A549 (cell line): ENCODE measurements at regions not wholly inside any gene's neighbourhood (a gene's known extent, or its start where the extent isn't known, plus 50 kb on each side); places are given as distances from the start of the nearest gene placed in this dataset.

Experiments
- ATAC-seq, 2 experiments: fragments of 200-7000 bp in 1 of 2; fragments of >200 bp in 1 of 2; cut with Nextera tagmentation in 1 of 2; cut with Tn5 transposase in 1 of 2; 3 replicates each; pipeline versions ENCODE4 v1.8.0 to v1.9.1; 2018 to 2020; ENCODE audit warnings: mild to moderate bottlenecking in 1 of 2, moderate library complexity in 1 of 2
- CTCF ChIA-PET: fragments of 300-600 bp; sonication (Branson Sonifier 250); formaldehyde crosslinking; extraction: SDS; loops from one replicate; lab custom pipeline; 2021; ENCODE audit warnings: antibody characterized with exemption, inconsistent platforms; lab: Yijun Ruan, JAX
- POLR2A ChIA-PET: fragments of 350-600 bp; formaldehyde crosslinking; extraction: SDS; loops from one replicate; lab custom pipeline; 2021; ENCODE audit warnings: antibody characterized with exemption, inconsistent platforms; lab: Yijun Ruan, JAX
- DNase-seq, 2 experiments: peaks; one replicate each; pipeline versions ENCODE4 v3.0.0 to v3.0.0-alpha.2; 2011 to 2016; ENCODE audit warnings: low read depth in 1 of 2, low spot score in 1 of 2
- FAIRE-seq: peaks from 2 replicates; lab custom pipeline; 2011; peaks lifted over from hg19 to GRCh38; lab: Jason Lieb, UNC
- H3K27ac ChIP-seq, 2 experiments: fragments of >200 bp; sonication (Bioruptor Twin); formaldehyde crosslinking; 3 replicates each; pipeline ENCODE4 v1.5.1; 2016 to 2017
- H3K4me1 ChIP-seq: fragments of >200 bp; sonication (Bioruptor Twin); formaldehyde crosslinking; 3 replicates; pipeline ENCODE4 v1.6.1; 2016
- H3K4me2 ChIP-seq: fragments of >200 bp; sonication (Bioruptor Twin); formaldehyde crosslinking; 3 replicates; pipeline ENCODE4 v1.6.1; 2016
- H3K4me3 ChIP-seq: fragments of >200 bp; sonication (Bioruptor Twin); formaldehyde crosslinking; 3 replicates; pipeline ENCODE4 v1.5.1; 2016
- H3K9me3 ChIP-seq: fragments of >200 bp; sonication (Bioruptor Twin); formaldehyde crosslinking; 3 replicates; pipeline ENCODE4 v1.6.1; 2016
- BCL3 ChIP-seq: fragments of >200 bp; sonication (Bioruptor Twin); formaldehyde crosslinking; IDR thresholded peaks from 3 replicates; pipeline ENCODE4 v1.6.1; 2016
- CBX2 ChIP-seq: fragments of 200-600 bp; sonication (generic); IDR thresholded peaks from 2 replicates; pipeline ENCODE4 v1.6.1; 2016; ENCODE audit warnings: low read depth, mild to moderate bottlenecking, borderline replicate concordance
- CEBPB ChIP-seq, 2 experiments: fragments of >200 bp in 1 of 2; sonication (Bioruptor Twin) in 1 of 2; formaldehyde crosslinking in 1 of 2; IDR thresholded peaks; 2 replicates each; pipeline ENCODE4 v1.6.1; 2012 to 2016
- CTCF ChIP-seq: fragments of >200 bp; sonication (Bioruptor Twin); formaldehyde crosslinking; IDR thresholded peaks from 3 replicates; pipeline ENCODE4 v1.5.1; 2016
- FOSB ChIP-seq: fragments of 250-450 bp; sonication (Bioruptor Pico); IDR thresholded peaks from 2 replicates; pipeline ENCODE4 v1.5.0; 2020; ENCODE audit warnings: mild to moderate bottlenecking, moderate library complexity
- HES2 ChIP-seq: fragments of >200 bp; sonication (Bioruptor Twin); formaldehyde crosslinking; IDR thresholded peaks from 2 replicates; pipeline ENCODE4 v1.6.1; 2016
- HMGXB4 ChIP-seq: fragments of 250-450 bp; sonication (Bioruptor Pico); IDR thresholded peaks from 2 replicates; pipeline ENCODE4 v1.5.0; 2021; ENCODE audit warnings: mild to moderate bottlenecking, moderate library complexity, borderline replicate concordance
- HOXA7 ChIP-seq: fragments of 250-450 bp; sonication (Bioruptor Pico); IDR thresholded peaks from 2 replicates; pipeline ENCODE4 v1.5.0; 2020; ENCODE audit warnings: mild to moderate bottlenecking, moderate library complexity
- JUN ChIP-seq, 2 experiments: fragments of >200 bp; sonication (Bioruptor Twin); formaldehyde crosslinking; IDR thresholded peaks; 2 replicates in 1 of 2; 3 replicates in 1 of 2; pipeline ENCODE4 v1.6.1; 2016 to 2017
- KDM1A ChIP-seq: fragments of 200-600 bp; sonication (generic); IDR thresholded peaks from 2 replicates; pipeline ENCODE4 v1.6.1; 2016; ENCODE audit warnings: low read depth, mild to moderate bottlenecking
- MAFK ChIP-seq: fragments of 450-650 bp; IDR thresholded peaks from 2 replicates; pipeline ENCODE4 v1.6.1; 2014; ENCODE audit not compliant: partially characterized antibody
- MAX ChIP-seq: IDR thresholded peaks from 2 replicates; pipeline ENCODE4 v1.6.1; 2012
- MAZ ChIP-seq: fragments of 150-350 bp; IDR thresholded peaks from 2 replicates; pipeline ENCODE4 v1.6.1; 2014; ENCODE audit warnings: antibody characterized with exemption, low read depth, low read length, borderline replicate concordance
- NPAS2 ChIP-seq: fragments of 250-450 bp; sonication (Bioruptor Pico); IDR thresholded peaks from 2 replicates; pipeline ENCODE4 v1.8.0; 2022; ENCODE audit warnings: mild to moderate bottlenecking, moderate library complexity, borderline replicate concordance
- PHF8 ChIP-seq: fragments of 200-600 bp; sonication (generic); IDR thresholded peaks from 2 replicates; pipeline ENCODE4 v1.6.1; 2016; ENCODE audit warnings: low read depth, mild to moderate bottlenecking, antibody characterized with exemption, moderate library complexity, borderline replicate concordance
- RAD21 ChIP-seq, 2 experiments: fragments of >200 bp in 1 of 2; sonication (Bioruptor Twin) in 1 of 2; formaldehyde crosslinking in 1 of 2; IDR thresholded peaks in 1 of 2; conservative IDR thresholded peaks in 1 of 2; 2 replicates in 1 of 2; 3 replicates in 1 of 2; pipeline ENCODE4 v1.6.1; 2012 to 2018; ENCODE audit warnings: inconsistent platforms in 1 of 2
- RARB ChIP-seq: fragments of 250-450 bp; sonication (Bioruptor Pico); IDR thresholded peaks from 2 replicates; pipeline ENCODE4 v1.8.0; 2021; ENCODE audit warnings: mild to moderate bottlenecking, moderate library complexity
- RFX5 ChIP-seq: fragments of 450-650 bp; IDR thresholded peaks from 2 replicates; pipeline ENCODE4 v1.7.1; 2014; ENCODE audit warnings: antibody characterized with exemption, mild to moderate bottlenecking, moderate library complexity
- RNF2 ChIP-seq: fragments of 200-600 bp; sonication (generic); IDR thresholded peaks from 2 replicates; pipeline ENCODE4 v1.6.1; 2016; ENCODE audit warnings: low read depth, mild to moderate bottlenecking, antibody characterized with exemption, moderate library complexity, borderline replicate concordance
- SMC3 ChIP-seq: fragments of >200 bp; sonication (Bioruptor Twin); formaldehyde crosslinking; IDR thresholded peaks from 3 replicates; pipeline ENCODE4 v1.6.1; 2018; ENCODE audit warnings: inconsistent platforms
- SREBF2 ChIP-seq: fragments of 450-650 bp; IDR thresholded peaks from 2 replicates; pipeline ENCODE4 v1.6.1; 2014; ENCODE audit warnings: mild to moderate bottlenecking, moderate library complexity
- TP53 ChIP-seq: fragments of 250-450 bp; sonication (Bioruptor Pico); IDR thresholded peaks from 2 replicates; pipeline ENCODE4 v1.5.0; 2021; ENCODE audit warnings: mild to moderate bottlenecking, moderate library complexity
- WGBS: methylation state at CpG from one replicate; pipeline ENCODE4 v1.1.6; 2017; ENCODE audit errors: missing lambda C conversion rate; 5-methylcytosine and 5-hydroxymethylcytosine counted together

- TF ChIP-seq FOSB (CRISPR knock-in tag) (no peak), SREBF2 (no peak)
- WGBS, result 88% methylated on average over 9 of the region's 10 CpGs
- POLR2A ChIA-PET, result no interaction called here
- no peaks in the 10 kb centered on the region for H3K9me3 ChIP-seq
- DNase-seq, result no peak
- H3K4me3 ChIP-seq, result no peak overlapping the region
- peak overlapping the region in 1 of 2 experiments; percentile 81; a peak in 3 of 6 replicates for H3K27ac ChIP-seq
- CTCF ChIA-PET, result interaction anchor here (0.6 to 6.2 kb wide), 26 partner anchors 11 to 421 kb away, joined by 3 to 49 read pairs (median 5); partner anchors contain the start of genes LRRC37A3 and SMURF2
- FAIRE-seq, result no peak
- peaks cover 24% of the 10 kb centered on the region for H3K4me1 ChIP-seq
- no peak overlapping the region; the same call in 2 of the 3 replicates for H3K4me2 ChIP-seq
- peak in 1 of 2 experiments; percentile 2; a peak in 3 of 6 replicates for ATAC-seq
Measured at GRCh38 chr17:64774888-64775540, 112.9 kb upstream of the SMURF2 start.

- FAIRE-seq (peak; percentile 77), DNase-seq (peak; percentile 85 to 95), ATAC-seq (peak; percentile 85 to 92)
- Histone ChIP-seq H3K4me2 (peak overlapping the region; percentile 87), H3K4me1 (peaks cover 24% of the 10 kb centered on the region), H3K9me3 (no peaks in the 10 kb centered on the region), H3K4me3 (peak overlapping the region; percentile 38), H3K27ac (peak overlapping the region; percentile 65 to 81)
- TF ChIP-seq RNF2 (no peak), CTCF (peak; percentile 73), HES2 (no peak), SMC3 (peak; percentile 61), TP53 (CRISPR knock-in tag) (no peak), BCL3 (no peak), RAD21 (conservative IDR thresholded peaks at IDR 0.05 in 1 of 2, IDR thresholded peaks at IDR 0.05 in 1 of 2) (peak; percentile 60 to 79)
- POLR2A ChIA-PET, result interaction anchor here (0.7 to 1.0 kb wide), 2 partner anchors 112 to 268 kb away, joined by 3 to 5 read pairs; partner anchors contain the start of genes CEP95, DDX5 and SMURF2
- CTCF ChIA-PET, result interaction anchor here (0.6 to 6.2 kb wide), 37 partner anchors 11 to 474 kb away, joined by 3 to 49 read pairs (median 4); partner anchors contain the start of genes LRRC37A3 and SMURF2
- WGBS, result 28% methylated on average over 18 of the region's 18 CpGs
Measured at GRCh38 chr17:64773836-64774761, 112.0 kb upstream of the SMURF2 start.

- Histone ChIP-seq H3K4me2 (peak overlapping the region; percentile 87), H3K27ac (peak overlapping the region; percentile 65 to 81; a peak in 4 of 6 replicates), H3K4me3 (peak overlapping the region; percentile 38), H3K4me1 (peaks cover 24% of the 10 kb centered on the region), H3K9me3 (no peaks in the 10 kb centered on the region)
- ChIA-PET CTCF (interaction anchor here (0.6 to 6.2 kb wide), 14 partner anchors 9 to 378 kb away, joined by 3 to 49 read pairs (median 6); no protein-coding TSS in a partner anchor), POLR2A (no interaction called here)
- DNase-seq (no peak), FAIRE-seq (no peak), ATAC-seq (no peak)
- WGBS, result 85% methylated on average over 6 of the region's 6 CpGs
- TF ChIP-seq NPAS2 (CRISPR knock-in tag), result no peak
- no peak for TF ChIP-seq JUN (IDR thresholded peaks at IDR 0.05)
- no peak for TF ChIP-seq HMGXB4
- no peak for TF ChIP-seq KDM1A
- TF ChIP-seq MAX, result no peak
- no peak for TF ChIP-seq CEBPB (IDR thresholded peaks at IDR 0.05)
- TF ChIP-seq CTCF, result no peak
- TF ChIP-seq MAFK, result no peak
- no peak for TF ChIP-seq RFX5
- TF ChIP-seq HOXA7 (CRISPR knock-in tag), result no peak
- no peak for TF ChIP-seq CBX2
- TF ChIP-seq PHF8, result no peak
- TF ChIP-seq RARB (CRISPR knock-in tag), result no peak
- TF ChIP-seq MAZ, result no peak
Measured at GRCh38 chr17:64773386-64773835, 111.3 kb upstream of the SMURF2 start.
